GM18520 (cell line): ENCODE measurements at regions not wholly inside any gene's neighbourhood (a gene's known extent, or its start where the extent isn't known, plus 50 kb on each side); places are given as distances from the start of the nearest gene placed in this dataset.

ENCODE experiments used
- ATAC-seq: cut with Tn5 transposase; IDR thresholded peaks from one replicate; pipeline ENCODE4 v1.9.1; 2021; ENCODE audit not compliant: unreplicated experiment

DNA sequence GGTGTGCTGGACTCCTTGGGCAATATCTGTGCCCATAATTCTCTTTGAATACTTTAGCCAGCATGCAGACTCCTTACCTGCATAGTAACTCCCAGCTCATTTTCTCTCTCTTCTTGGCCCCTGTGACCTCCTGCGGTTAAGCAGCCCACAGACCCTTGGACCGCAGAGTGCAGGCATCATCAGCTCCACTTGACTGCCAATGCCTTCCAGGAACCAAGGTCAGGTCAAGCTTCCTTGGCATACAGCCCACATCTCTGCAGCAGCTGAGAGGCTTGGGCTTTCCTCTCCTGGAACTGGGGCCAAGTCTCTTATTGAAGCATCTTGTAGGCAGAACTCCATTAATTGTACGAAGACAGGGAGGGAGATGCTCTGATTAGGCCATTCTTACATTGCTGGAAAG is 130.1 kb upstream of the PIEZO2 start:
- ATAC-seq = no peak

DNA sequence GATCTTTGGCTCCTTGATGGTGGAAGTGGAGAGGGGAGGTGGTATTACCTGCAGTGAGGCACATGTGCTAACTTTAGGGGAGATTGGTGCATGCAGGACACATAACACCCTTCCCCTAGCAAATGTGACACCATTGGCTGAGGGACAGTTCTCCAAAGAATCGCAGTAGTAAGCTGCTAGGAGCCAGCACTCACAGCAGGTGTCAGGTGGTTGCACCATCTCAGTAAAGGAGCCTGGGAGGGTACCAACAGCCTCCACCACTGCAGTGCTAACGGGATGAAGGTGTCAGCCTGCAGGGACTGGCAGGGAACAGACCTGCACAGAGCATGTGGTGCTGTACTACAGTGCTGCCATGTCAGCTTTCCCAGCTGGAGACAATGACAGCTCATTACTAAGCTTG is 127.3 kb upstream of the PIEZO2 start:
- no peak for ATAC-seq

DNA sequence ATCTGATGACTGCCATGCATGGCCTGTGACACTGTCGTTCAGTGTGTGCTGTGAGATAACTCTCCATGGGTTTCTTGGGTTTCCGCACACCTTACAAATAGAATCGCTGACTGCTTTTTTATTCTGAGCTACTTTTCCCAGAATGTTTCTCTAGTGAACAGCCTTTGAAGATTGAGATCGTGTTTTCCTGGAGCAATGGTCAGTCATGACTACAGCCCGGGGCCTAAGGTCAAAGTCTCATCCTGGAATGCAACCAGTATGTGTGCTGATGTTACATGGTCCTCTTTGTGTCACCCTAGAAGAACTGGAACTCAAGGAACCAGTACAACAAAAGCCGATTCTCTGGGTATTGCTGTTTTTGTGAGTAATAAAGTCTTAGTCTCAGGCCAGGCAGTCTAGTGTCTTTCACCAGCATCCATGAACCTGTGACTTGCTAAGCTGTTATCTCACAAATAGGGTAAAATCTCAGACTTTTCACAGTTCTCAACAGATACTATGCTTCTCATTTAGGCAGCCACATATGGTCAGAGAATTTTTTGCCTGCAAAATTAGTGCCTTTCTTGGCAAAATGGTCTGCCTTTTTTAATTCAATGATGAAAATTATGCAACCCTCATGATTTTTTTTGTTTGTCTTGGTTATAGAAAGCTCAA is 124.9 kb upstream of the PIEZO2 start:
- ATAC-seq = no peak

DNA sequence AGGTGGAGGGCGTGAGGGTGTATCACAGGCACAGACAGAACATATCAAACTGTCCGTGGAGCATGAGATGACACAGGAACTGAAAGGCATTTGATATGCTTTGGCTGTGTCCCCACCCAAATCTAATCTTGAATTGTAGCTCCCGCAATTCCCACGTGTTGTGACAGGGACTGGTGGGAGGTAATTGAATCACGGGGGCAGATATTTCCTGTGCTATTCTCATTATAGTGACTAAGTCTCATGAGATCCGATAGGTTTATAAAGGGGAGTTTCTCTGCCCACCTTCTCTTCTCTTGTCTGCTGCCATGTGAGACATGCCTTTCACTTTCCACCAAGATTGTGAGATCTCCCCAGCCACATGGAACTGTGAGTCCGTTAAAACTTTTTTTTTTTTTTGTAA is 123.1 kb upstream of the PIEZO2 start:
- ATAC-seq = no peak

DNA sequence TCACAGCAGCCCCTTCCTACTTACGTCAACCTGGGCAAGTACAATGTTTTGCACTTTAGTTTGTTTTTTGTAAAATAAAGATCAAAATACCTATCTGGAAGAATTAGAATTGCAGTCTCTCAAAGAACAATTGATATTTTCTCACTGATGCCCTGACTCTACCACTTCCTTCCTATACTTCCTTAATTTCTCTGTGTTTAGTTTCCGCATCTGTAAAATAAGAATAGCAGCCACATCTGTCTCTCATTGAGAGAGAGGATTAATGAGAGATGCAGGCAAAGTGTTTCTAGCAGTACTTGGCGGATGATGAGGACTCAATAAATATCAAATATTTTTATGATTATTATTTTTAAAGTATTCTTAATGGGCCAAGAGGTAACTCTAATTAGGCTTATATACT is 122.6 kb upstream of the PIEZO2 start:
- ATAC-seq = no peak

DNA sequence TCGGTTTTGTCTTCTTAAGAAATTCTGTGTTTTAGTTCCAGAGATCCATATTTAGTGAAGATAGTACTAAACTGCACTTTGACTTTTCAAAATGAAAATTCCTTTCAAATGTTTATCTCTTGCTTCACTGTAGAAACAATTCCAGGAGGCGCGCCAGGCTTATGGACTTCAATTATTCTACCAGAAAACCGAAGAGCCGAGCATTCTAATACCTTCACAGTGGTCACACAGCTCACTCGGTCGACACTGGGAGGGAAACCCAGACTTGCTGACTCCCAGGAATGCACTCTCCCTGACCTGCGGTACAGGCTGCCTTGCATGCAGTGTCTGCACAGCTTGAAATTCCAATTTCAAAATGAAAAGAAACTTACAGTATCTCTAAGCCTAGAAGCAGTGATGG is 119.9 kb upstream of the PIEZO2 start:
- ATAC-seq = no peak

DNA sequence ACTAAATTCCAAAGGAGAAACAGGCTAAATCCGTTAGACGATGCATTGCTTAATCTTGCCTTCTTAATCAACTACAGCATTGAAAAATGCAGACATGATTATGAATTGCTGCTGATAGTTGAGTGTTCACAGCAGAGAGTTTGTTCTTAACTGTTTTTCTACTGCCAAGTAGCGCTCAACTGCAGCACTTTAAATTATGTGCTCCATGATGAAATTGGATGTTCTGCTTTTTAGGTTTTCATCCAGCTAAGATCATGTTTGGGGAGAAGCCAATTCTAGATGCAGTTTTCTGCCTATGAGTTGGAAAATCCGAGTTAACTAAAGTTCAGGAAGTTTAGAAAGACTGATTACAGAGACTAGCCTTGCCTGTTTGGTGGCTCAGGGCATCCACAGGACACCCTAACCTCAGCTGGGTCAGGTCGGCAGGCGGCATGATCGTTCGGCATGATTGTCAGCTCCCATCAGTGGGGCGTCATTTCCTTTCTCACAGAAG is 119.4 kb upstream of the PIEZO2 start:
- ATAC-seq = no peak

DNA sequence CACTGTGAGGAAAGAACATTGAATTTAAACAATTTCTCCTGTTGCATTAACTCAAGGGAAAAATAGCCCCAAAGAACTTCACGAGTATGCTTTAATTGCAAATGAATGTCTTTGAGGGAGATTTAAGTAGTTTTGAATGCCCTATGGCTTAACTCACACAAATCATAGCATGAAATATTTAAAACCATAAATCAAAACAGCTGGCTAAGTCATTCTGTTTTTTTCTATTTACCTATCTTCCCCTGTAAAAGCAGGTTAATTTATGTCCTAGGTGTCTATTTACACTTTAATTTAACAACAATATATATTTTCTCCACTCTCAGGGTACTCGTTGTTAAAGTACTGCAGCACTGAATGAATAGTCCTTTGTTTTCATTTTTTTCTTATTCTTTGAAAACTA is 118.8 kb upstream of the PIEZO2 start:
- ATAC-seq = no peak

DNA sequence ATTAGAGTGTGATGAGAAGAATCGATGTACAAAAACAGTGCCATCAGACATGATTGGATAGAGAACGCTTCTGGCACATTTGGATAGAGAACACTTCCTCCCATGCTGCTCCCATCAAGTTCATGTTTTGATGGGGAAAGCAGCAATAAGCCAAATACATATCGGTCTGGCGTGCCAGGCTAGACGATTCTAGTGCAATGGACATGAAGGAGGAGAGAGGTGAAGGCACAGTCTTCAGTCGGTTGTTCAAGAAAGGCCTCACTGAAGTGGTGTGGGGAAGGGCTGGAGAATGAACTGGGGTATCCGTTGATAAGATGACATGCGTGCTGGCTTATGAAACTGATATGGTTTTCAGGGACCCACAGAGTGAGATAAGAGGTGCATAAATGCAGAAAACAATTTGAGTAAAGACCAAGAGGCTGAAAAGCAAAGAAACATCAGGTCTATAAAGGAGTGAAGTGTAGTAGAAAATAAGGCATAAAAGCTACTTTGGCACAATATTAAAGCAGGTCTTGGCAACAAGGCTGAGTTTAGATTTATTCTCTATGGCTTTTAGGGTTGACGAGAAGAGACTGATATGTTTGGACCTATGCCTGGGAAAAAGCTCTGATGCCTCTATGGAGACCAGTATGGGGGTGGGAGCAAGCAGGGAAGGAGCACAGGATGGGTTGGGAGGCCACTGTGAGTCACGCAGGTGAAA is 117.6 kb upstream of the PIEZO2 start:
- ATAC-seq = no peak

DNA sequence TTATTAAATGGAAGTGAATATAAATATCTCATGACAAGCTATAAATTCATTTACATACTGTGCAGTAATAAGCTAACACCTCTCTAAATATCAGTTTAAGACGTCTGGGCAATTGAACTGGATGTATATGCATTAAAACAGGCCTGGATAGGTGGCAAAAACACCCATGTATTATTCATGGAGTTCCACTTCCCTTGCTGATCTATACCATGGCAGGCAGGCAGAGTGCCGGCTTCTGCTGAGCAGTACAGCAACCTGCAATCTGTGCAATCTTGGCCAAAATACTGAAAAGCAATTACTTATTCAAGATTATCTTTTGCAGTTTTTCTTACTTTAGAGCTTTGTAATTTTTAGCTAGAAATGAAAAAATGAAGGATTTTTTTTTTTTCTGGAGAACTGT is 112.1 kb upstream of the PIEZO2 start:
- no peak for ATAC-seq

DNA sequence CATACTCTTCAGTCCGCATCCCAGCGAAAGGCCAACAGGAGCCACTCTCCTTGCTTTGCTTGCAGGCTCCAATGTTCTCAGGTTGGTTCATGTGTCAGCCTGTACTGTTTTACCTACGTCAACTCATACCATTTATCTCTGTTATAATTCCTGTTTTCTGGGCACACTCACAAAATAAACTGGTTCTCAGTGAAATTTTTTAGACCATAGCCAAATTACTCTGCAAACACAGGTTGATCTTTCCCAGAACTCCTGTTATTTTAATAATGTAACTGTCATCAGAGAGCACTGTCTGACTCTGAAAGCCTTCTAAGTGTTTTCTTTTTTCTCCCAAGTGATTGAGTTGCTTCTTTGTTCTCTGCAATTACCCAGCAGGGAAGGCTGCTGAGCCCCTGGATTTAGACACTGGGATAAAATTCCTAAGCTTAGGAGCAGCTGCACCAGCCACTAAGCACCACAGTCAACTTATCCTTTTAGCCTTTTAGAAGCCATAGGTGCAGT is 111.6 kb upstream of the PIEZO2 start:
- ATAC-seq = no peak

DNA sequence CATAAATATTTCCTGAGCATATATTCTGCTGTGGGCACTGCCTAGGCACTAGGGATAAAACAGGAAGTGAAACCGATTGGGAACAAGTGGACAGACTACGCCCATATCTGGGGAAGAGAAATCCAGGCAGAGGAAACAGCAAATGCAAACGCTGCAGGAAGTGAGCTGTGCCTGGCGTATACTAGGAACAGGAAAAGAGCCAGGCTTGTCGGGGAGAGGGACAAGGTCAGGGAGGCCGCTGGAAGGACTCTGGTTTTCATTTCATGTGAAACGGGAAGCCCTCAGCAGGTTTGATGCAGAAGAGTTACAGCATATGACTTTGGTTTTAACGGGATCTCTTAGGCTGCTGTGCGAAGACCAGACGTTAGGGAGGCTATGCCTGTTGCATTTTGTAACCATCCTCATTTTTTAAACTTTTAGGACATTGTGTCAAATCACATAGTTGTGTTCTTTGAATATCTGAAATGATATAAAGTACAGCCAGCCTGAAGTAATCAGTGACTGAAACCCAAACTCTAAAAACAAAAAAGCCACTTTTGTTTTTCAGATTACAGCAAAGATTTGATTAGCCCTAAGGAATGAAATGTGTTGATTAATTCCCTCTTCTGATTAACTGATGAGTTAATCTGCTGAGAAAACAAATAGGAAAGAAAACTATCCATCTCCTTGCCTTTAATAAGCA is 110.2 kb upstream of the PIEZO2 start:
- ATAC-seq = no peak

DNA sequence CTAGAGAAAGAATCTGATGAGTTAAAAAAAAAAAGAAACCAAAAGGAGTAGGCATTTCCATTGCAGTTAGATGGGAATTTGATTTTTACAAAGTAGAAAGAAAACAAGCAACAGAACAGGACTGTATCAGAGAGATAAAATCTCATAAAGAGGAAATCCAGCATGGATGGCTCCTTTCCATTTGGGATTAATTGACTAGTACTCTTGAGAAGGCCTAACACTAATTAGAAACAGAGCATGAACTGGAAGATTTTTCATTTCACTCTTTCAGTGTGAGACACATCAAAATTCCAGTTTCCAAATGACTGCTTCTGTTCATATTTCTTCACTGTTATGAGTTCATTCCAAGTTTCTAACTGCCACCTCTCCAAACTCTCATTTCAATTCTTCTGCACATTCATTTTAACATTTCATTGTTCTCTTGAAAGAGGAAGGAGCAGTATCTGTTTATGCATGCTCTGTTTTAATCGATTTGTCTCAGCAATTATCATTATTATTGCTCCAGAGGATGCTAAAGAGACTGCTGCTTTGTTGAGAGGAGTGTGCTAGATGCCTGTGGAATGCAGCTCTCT is 108.8 kb upstream of the PIEZO2 start:
- no peak for ATAC-seq

DNA sequence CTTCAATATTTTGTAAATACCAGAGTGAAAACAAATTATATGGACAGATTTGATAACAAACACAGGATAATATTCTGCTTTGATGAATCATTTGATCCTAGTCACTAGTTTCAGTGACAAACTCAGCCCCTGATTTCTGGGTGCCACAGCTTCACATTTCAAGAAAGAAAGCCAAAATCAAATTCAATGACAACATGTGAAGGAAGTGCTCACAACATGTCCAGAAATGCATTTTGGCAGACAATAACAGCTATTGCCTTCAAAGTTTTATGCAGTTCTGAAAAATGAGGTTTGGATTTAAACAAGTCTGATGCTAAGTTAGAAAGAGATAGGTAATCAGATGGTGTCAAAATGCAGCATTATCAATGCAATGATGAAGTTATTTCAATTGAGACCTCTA is 106.9 kb upstream of the PIEZO2 start:
- ATAC-seq = no peak

DNA sequence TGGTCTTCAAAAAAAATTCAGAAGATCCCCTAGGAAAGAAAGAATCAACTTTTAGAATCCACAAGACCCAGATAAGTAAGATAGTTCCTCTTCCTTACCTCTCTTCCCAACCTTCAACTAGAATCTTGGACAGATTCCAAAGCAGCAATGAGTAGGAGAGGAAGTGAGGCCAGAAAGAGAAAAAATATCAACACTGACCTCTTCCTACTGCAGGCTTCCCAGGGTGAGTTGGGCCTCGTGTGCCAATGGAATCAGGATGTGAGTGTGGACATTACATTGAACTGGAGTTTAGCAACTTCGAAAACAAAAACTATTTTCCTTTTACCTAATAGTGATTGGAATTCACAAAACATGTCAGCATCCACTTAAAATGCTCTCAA is 102.5 kb upstream of the PIEZO2 start:
- no peak for ATAC-seq

DNA sequence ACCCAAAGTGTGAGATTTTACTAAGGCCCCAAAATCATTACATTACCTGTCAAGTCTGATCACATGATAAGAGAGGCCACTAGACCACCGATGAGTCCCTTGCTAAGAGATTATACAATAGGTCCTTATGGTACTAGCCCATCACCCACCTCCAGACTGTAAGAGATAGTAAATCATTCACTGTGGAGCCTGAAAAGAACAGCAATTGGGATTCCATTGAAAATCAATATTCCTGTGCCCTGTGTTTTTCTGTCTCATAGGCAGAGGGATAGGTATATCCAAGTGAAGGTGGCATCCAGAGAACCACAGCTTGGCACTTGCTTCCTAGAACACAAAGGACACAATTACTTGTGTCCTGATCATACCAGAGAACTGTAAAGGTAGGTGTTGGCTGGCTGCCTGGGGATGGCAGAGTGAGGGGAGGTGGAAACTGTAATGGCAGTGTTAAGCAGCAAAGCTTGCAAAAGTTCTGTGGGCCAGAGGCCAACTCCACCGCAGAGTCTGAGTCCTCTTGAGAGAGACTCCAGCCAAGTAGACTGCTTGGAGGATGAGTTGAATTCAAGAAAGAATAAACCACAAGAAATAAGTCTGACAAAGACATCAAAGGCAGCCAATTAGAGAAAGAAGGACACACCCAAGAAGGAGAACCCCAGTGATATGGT is 102.0 kb upstream of the PIEZO2 start:
- ATAC-seq = no peak

DNA sequence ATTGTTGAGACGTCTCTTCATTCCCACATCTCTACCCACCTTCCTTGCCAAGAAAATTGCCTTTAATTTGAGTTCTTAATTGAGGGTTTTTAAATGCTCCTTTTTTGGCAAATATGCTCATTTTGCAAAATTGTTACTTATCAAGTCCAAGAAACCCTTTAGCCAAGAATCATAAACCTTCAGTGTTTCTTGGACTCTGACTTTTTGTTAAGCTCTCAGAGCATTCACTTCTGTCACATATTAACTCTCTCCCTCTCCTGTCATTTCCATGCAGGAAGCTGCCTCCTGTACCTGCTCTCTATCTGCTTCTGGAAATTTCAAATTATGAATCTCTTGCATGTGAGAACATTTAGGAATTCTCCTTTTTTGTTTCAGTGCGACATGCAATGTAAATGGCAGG is 100.0 kb upstream of the PIEZO2 start:
- ATAC-seq = no peak

DNA sequence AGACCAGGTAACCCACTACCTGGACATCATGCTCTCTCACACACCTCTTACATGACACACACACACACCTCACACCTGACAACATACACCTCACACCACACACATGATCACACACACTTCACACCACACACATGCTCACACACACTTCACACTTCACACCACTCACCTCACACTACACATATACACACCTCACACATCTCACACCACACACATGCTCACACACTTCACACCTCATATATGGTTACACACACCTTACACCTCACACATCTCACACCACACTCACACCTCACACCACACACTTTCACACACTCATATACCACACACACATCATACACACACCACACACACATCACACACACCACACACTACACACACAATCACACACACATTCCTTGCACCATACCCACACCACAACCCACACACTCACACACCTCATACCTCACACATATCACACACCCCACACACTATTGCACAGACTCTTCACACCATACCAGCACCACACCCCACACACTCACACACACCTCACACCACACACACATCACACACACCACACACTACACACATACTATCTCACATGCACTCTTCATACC is 98.1 kb upstream of the PIEZO2 start:
- ATAC-seq = no peak

DNA sequence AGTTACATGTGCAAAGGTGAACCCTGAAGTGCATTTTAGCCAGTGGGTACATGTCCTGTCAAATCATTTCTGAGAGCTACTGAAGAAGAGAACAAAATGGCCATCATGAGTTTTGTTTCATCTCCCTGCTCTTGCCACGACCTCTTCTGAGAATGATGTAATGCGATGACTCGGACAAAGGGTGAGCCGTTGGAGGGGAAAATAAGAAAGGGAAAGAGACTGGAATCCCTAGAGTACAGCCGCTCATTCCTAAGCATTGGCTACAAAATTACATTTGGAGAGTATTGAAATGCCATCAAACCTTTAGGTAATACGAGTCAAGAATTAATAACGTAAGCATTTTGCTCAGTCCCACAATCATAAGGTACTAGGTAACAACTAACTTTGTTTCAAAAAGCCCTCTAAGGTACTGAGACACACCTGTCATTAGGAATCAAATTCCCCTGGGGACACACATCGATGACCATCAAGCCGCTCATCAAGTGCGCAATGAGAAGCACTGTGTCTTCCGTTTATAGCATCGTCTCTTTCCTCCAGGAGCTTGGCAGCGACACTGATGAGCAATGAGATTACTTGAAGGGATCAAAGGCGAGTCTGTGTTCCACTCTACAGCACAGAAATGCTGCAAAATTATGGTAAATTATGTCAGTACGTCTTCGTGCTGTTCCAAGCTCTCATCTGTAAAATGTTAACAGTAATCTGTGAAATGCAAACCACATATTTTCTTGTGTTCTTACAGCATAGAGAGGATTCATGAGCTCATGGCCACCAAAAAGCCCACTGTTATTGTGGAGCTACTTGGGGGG is 97.3 kb upstream of the PIEZO2 start:
- ATAC-seq = no peak

DNA sequence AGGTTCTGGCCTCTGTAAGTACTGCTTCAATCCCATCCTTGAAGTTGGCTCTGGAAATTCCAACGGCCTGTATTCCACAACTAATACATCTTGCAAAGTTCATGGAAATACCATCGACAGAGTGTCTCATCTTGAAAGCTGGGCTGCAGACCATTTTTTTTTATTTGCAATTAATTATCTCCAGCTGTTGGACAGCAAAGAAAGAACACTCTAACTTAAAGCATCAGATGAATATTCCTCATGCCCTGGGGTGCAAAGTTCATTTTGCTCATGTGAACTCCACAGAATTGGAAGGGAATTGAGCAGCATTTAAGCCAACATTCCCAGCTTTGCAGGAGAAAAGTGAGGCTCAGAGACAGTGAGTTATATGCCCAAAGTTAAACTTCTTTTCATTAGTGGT is 96.5 kb upstream of the PIEZO2 start:
- no peak for ATAC-seq
